ENCODE measurements at regions not wholly inside any gene's neighbourhood (a gene's known extent, or its start where the extent isn't known, plus 50 kb on each side); places are given as distances from the start of the nearest gene placed in this dataset.

- TF ChIP-seq CTCF (IDR thresholded peaks at IDR 0.05; ENCODE audit: low read length): no peak
- TF ChIP-seq EZH2phosphoT487 (IDR thresholded peaks at IDR 0.05; ENCODE audit: low read length): no peak
- TF ChIP-seq EZH2 (optimal IDR thresholded peaks at IDR 0.05; ENCODE audit: low read depth, low read length): no peak
Observed at GRCh38 chr2:238552226-238552625, 125.5 kb downstream of the ASB1 start.
